ENCODE measurements at regions not wholly inside any gene's neighbourhood (a gene's known extent, or its start where the extent isn't known, plus 50 kb on each side); places are given as distances from the start of the nearest gene placed in this dataset.

- 93% methylated on average over 2 of the region's 2 CpGs for WGBS
Observed at GRCh38 chr9:1140057-1140456, 89.9 kb downstream of the DMRT2 start.

GRCh38 chr9:1151691-1152090, 101.5 kb downstream of the DMRT2 start:
- no peak overlapping the region for H3K27ac ChIP-seq
- H3K9me3 ChIP-seq, result no peaks in the 10 kb centered on the region
- no peaks in the 10 kb centered on the region for H3K36me3 ChIP-seq
- no peaks in the 10 kb centered on the region for H3K27me3 ChIP-seq
- no peak overlapping the region for H3K4me3 ChIP-seq
- no peak for TF ChIP-seq EP300 (IDR thresholded peaks at IDR 0.05)
- no peaks in the 10 kb centered on the region for H3K4me1 ChIP-seq
- DNase-seq (ENCODE audit: low spot score in 2 of 2), result no peak
- WGBS, result 60% methylated on average over 2 of the region's 2 CpGs

More at GRCh38 chr9:1140057-1140456, 89.9 kb downstream of the DMRT2 start:
- Histone ChIP-seq H3K4me1 (no peaks in the 10 kb centered on the region), H3K27me3 (no peaks in the 10 kb centered on the region), H3K27ac (no peak overlapping the region), H3K4me3 (no peak overlapping the region), H3K36me3 (no peaks in the 10 kb centered on the region), H3K9me3 (peaks cover 4% of the 10 kb centered on the region)
- no peak for TF ChIP-seq POLR2A (IDR thresholded peaks at IDR 0.05)
- TF ChIP-seq POLR2AphosphoS5 (IDR thresholded peaks at IDR 0.05), result no peak
- TF ChIP-seq EP300 (IDR thresholded peaks at IDR 0.05), result no peak
- TF ChIP-seq CTCF (IDR thresholded peaks at IDR 0.05), result no peak
- DNase-seq (ENCODE audit: low spot score in 2 of 2), result no peak

GRCh38 chr9:1152171-1152570, 102.0 kb downstream of the DMRT2 start:
- DNase-seq (ENCODE audit: low spot score in 2 of 2), result no peak
- no peak overlapping the region for H3K27ac ChIP-seq
- WGBS, result 66% methylated on average over 3 of the region's 3 CpGs
- H3K9me3 ChIP-seq, result no peaks in the 10 kb centered on the region
- no peaks in the 10 kb centered on the region for H3K4me1 ChIP-seq
- H3K27me3 ChIP-seq, result no peaks in the 10 kb centered on the region
- TF ChIP-seq POLR2AphosphoS5 (IDR thresholded peaks at IDR 0.05) (no peak), EP300 (IDR thresholded peaks at IDR 0.05) (no peak), CTCF (IDR thresholded peaks at IDR 0.05) (no peak), POLR2A (IDR thresholded peaks at IDR 0.05) (no peak)
- no peaks in the 10 kb centered on the region for H3K36me3 ChIP-seq
- no peak overlapping the region for H3K4me3 ChIP-seq

- no peaks in the 10 kb centered on the region for H3K27me3 ChIP-seq
- no peak overlapping the region for H3K4me3 ChIP-seq
- no peaks in the 10 kb centered on the region for H3K36me3 ChIP-seq
- H3K27ac ChIP-seq, result no peak overlapping the region
- no peak for DNase-seq (ENCODE audit: low spot score in 2 of 2)
- no peaks in the 10 kb centered on the region for H3K9me3 ChIP-seq
- 82% methylated on average over 1 of the region's 1 CpG for WGBS
- no peak for TF ChIP-seq POLR2A (IDR thresholded peaks at IDR 0.05)
- no peak for TF ChIP-seq CTCF (IDR thresholded peaks at IDR 0.05)
- TF ChIP-seq POLR2AphosphoS5 (IDR thresholded peaks at IDR 0.05), result no peak
- no peak for TF ChIP-seq EP300 (IDR thresholded peaks at IDR 0.05)
- no peaks in the 10 kb centered on the region for H3K4me1 ChIP-seq
Observed at GRCh38 chr9:1154739-1155138, 104.6 kb downstream of the DMRT2 start.

GRCh38 chr9:1155602-1156001, 105.4 kb downstream of the DMRT2 start:
- H3K9me3 ChIP-seq, result no peaks in the 10 kb centered on the region
- H3K4me3 ChIP-seq, result no peak overlapping the region
- no peaks in the 10 kb centered on the region for H3K4me1 ChIP-seq
- no peaks in the 10 kb centered on the region for H3K36me3 ChIP-seq
- H3K27ac ChIP-seq, result no peak overlapping the region
- H3K27me3 ChIP-seq, result no peaks in the 10 kb centered on the region
- TF ChIP-seq EP300 (IDR thresholded peaks at IDR 0.05) (no peak), POLR2A (IDR thresholded peaks at IDR 0.05) (no peak), CTCF (IDR thresholded peaks at IDR 0.05) (no peak), POLR2AphosphoS5 (IDR thresholded peaks at IDR 0.05) (no peak)
- no peak for DNase-seq (ENCODE audit: low spot score in 2 of 2)

GRCh38 chr9:1156794-1157550, 106.8 kb downstream of the DMRT2 start:
- TF ChIP-seq EP300 (IDR thresholded peaks at IDR 0.05) (no peak), POLR2A (IDR thresholded peaks at IDR 0.05) (no peak), POLR2AphosphoS5 (IDR thresholded peaks at IDR 0.05) (no peak), CTCF (IDR thresholded peaks at IDR 0.05) (no peak)
- Histone ChIP-seq H3K36me3 (no peaks in the 10 kb centered on the region), H3K9me3 (no peaks in the 10 kb centered on the region), H3K27me3 (no peaks in the 10 kb centered on the region), H3K27ac (no peak overlapping the region), H3K4me1 (no peaks in the 10 kb centered on the region), H3K4me3 (no peak overlapping the region)
- WGBS, result 64% methylated on average over 4 of the region's 4 CpGs
- DNase-seq (ENCODE audit: low spot score in 2 of 2), result no peak

Data from suprapubic skin (tissue), 4 donors.